IMR-90 (cell line): ENCODE measurements at regions not wholly inside any gene's neighbourhood (a gene's known extent, or its start where the extent isn't known, plus 50 kb on each side); places are given as distances from the start of the nearest gene placed in this dataset.

ENCODE experiments used
- ATAC-seq: fragments of 200-7000 bp; cut with Tn5 transposase; 2 replicates; pipeline ENCODE4 v1.9.1; 2020; ENCODE audit warnings: low read depth, mild to moderate bottlenecking, moderate library complexity
- BruUV-seq: library from RNA; stranded (reverse); fragments of 400-500 nt; replicated peaks from 2 replicates; lab custom pipeline; 2021; lab: Mats Ljungman, UMichigan
- CTCF ChIA-PET: fragments of 300-600 bp; formaldehyde crosslinking; extraction: SDS; loops from one replicate; lab custom pipeline; 2021; ENCODE audit warnings: antibody characterized with exemption; lab: Yijun Ruan, JAX
- POLR2A ChIA-PET: fragments of 300-600 bp; sonication (Branson Sonifier 250); formaldehyde crosslinking; loops from one replicate; lab custom pipeline; 2022; ENCODE audit warnings: antibody characterized with exemption; ENCODE audit not compliant: unreplicated experiment; lab: Charles Lee
- DNase-seq: peaks from one replicate; pipeline ENCODE4 v3.0.0; 2013
- H2AFZ ChIP-seq: replicated peaks from 2 replicates; pipeline ENCODE3; 2013; ENCODE audit warnings: low read length, mild to moderate bottlenecking; ENCODE audit not compliant: poor library complexity
- H2AK5ac ChIP-seq: 2 replicates; pipeline ENCODE4 v1.6.1; 2013; ENCODE audit warnings: low read depth, low read length, inconsistent platforms
- H2AK9ac ChIP-seq: replicated peaks from 2 replicates; pipeline ENCODE3; 2013; ENCODE audit warnings: mild to moderate bottlenecking, low read depth, low read length, moderate library complexity; ENCODE audit not compliant: poor library complexity
- H2BK120ac ChIP-seq: 2 replicates; pipeline ENCODE4 v1.6.1; 2013; ENCODE audit warnings: low read depth, low read length, inconsistent platforms
- H2BK15ac ChIP-seq: 3 replicates; pipeline ENCODE4 v1.6.1; 2013; ENCODE audit warnings: low read depth, low read length, inconsistent platforms
- H2BK20ac ChIP-seq: 2 replicates; pipeline ENCODE4 v1.6.1; 2013; ENCODE audit warnings: low read depth, mild to moderate bottlenecking, inconsistent platforms, low read length, moderate library complexity
- H2BK5ac ChIP-seq: 2 replicates; pipeline ENCODE4 v1.6.1; 2013; ENCODE audit warnings: mild to moderate bottlenecking, low read depth, low read length, inconsistent platforms; ENCODE audit not compliant: poor library complexity, severe bottlenecking
- H3K14ac ChIP-seq: replicated peaks from 2 replicates; pipeline ENCODE4 v1.6.1; 2013; ENCODE audit warnings: low read depth, low read length, inconsistent platforms
- H3K18ac ChIP-seq: 2 replicates; pipeline ENCODE4 v1.6.1; 2013; ENCODE audit warnings: low read depth, low read length, control low read depth
- H3K23ac ChIP-seq: 2 replicates; pipeline ENCODE4 v1.6.1; 2013; ENCODE audit warnings: low read depth, low read length, inconsistent platforms
- H3K27ac ChIP-seq: 2 replicates; pipeline ENCODE4 v1.5.1; 2013; ENCODE audit warnings: mild to moderate bottlenecking, control low read depth, low read length; ENCODE audit not compliant: insufficient read depth
- H3K27me3 ChIP-seq: 2 replicates; pipeline ENCODE4 v1.6.1; 2013; ENCODE audit warnings: low read length; ENCODE audit not compliant: control insufficient read depth, insufficient read depth
- H3K36me3 ChIP-seq: 2 replicates; pipeline ENCODE4 v1.6.1; 2013; ENCODE audit warnings: low read length, mixed read lengths; ENCODE audit not compliant: control insufficient read depth, insufficient read depth
- H3K4ac ChIP-seq: 2 replicates; pipeline ENCODE4 v1.6.1; 2013; ENCODE audit warnings: low read depth, low read length, inconsistent platforms
- H3K4me1 ChIP-seq: 2 replicates; pipeline ENCODE4 v1.6.1; 2013; ENCODE audit warnings: low read length, mixed read lengths; ENCODE audit not compliant: control insufficient read depth, insufficient read depth
- H3K4me2 ChIP-seq: 2 replicates; pipeline ENCODE4 v1.6.1; 2013; ENCODE audit warnings: low read depth, mild to moderate bottlenecking, control low read depth, low read length, moderate library complexity
- H3K4me3 ChIP-seq: 2 replicates; pipeline ENCODE4 v1.5.1; 2013; ENCODE audit warnings: low read depth, mild to moderate bottlenecking, control low read depth, low read length, moderate library complexity; ENCODE audit not compliant: insufficient read depth
- H3K56ac ChIP-seq: 2 replicates; pipeline ENCODE4 v1.6.1; 2013; ENCODE audit warnings: low read length, inconsistent platforms; ENCODE audit not compliant: insufficient read depth; ENCODE audit errors: extremely low read depth
- H3K79me1 ChIP-seq, 2 experiments: 2 replicates each; pipeline ENCODE4 v1.6.1; 2013; ENCODE audit warnings: low read length in 2 of 2, inconsistent platforms in 1 of 2, low read depth in 1 of 2
- H3K9ac ChIP-seq: 2 replicates; pipeline ENCODE4 v1.6.1; 2013; ENCODE audit warnings: low read depth, low read length, control low read depth
- H3K9me1 ChIP-seq: 2 replicates; pipeline ENCODE4 v1.6.1; 2013; ENCODE audit warnings: low read length, inconsistent platforms; ENCODE audit not compliant: insufficient read depth
- H3K9me3 ChIP-seq: 2 replicates; pipeline ENCODE4 v1.6.1; 2013; ENCODE audit warnings: low read length; ENCODE audit not compliant: control insufficient read depth, insufficient read depth
- H4K20me1 ChIP-seq: 2 replicates; pipeline ENCODE4 v1.6.1; 2013; ENCODE audit warnings: low read length, inconsistent platforms; ENCODE audit not compliant: insufficient read depth
- H4K5ac ChIP-seq: 2 replicates; pipeline ENCODE4 v1.6.1; 2013; ENCODE audit warnings: mild to moderate bottlenecking, low read depth, low read length, control low read depth
- H4K8ac ChIP-seq, 2 experiments: 2 replicates each; pipeline ENCODE4 v1.6.1; 2013; ENCODE audit warnings: low read depth in 2 of 2, low read length in 2 of 2, control low read depth in 1 of 2, inconsistent platforms in 1 of 2
- H4K91ac ChIP-seq: 2 replicates; pipeline ENCODE4 v1.6.1; 2013; ENCODE audit warnings: low read depth, low read length, inconsistent platforms; ENCODE audit not compliant: insufficient read depth
- BHLHE40 ChIP-seq: fragments of 150-350 bp; IDR thresholded peaks from 2 replicates; pipeline ENCODE4 v1.6.1; 2016; ENCODE audit warnings: mild to moderate bottlenecking, low read depth, low read length
- CEBPB ChIP-seq: IDR thresholded peaks from 2 replicates; pipeline ENCODE4 v1.6.1; 2012; ENCODE audit warnings: low read depth, low read length, improper control_type of control experiment
- CHD1 ChIP-seq: IDR thresholded peaks from 2 replicates; pipeline ENCODE4 v1.6.1; 2012; ENCODE audit warnings: low read depth, low read length, improper control_type of control experiment
- FOS ChIP-seq: fragments of 150-350 bp; IDR thresholded peaks from 2 replicates; pipeline ENCODE4 v1.6.1; 2016; ENCODE audit warnings: low read depth, low read length
- MAFK ChIP-seq: IDR thresholded peaks from 2 replicates; pipeline ENCODE4 v1.6.1; 2012; ENCODE audit warnings: low read depth, low read length, improper control_type of control experiment
- MAZ ChIP-seq: IDR thresholded peaks from 2 replicates; pipeline ENCODE4 v1.6.1; 2012; ENCODE audit warnings: low read depth, mild to moderate bottlenecking, low read length, improper control_type of control experiment, moderate library complexity, borderline replicate concordance
- MXI1 ChIP-seq: IDR thresholded peaks from 2 replicates; pipeline ENCODE4 v1.6.1; 2012; ENCODE audit warnings: low read depth, mild to moderate bottlenecking, low read length, moderate library complexity, borderline replicate concordance
- NFE2L2 ChIP-seq: fragments of 150-350 bp; IDR thresholded peaks from 2 replicates; pipeline ENCODE4 v1.6.1; 2016; ENCODE audit warnings: low read depth, mild to moderate bottlenecking, low read length
- POLR2A ChIP-seq: IDR thresholded peaks from 2 replicates; pipeline ENCODE4 v1.6.1; 2012; ENCODE audit warnings: mild to moderate bottlenecking, low read depth, low read length
- RAD21 ChIP-seq: IDR thresholded peaks from 2 replicates; pipeline ENCODE4 v1.6.1; 2012; ENCODE audit warnings: low read length, improper control_type of control experiment
- RCOR1 ChIP-seq: IDR thresholded peaks from 2 replicates; pipeline ENCODE4 v1.6.1; 2012; ENCODE audit warnings: mild to moderate bottlenecking, low read length, improper control_type of control experiment; ENCODE audit not compliant: insufficient replicate concordance
- RFX5 ChIP-seq: IDR thresholded peaks from 2 replicates; pipeline ENCODE4 v1.8.0; 2012; ENCODE audit warnings: low read depth, mild to moderate bottlenecking, low read length, moderate library complexity
- SMC3 ChIP-seq: fragments of 150-350 bp; IDR thresholded peaks from 2 replicates; pipeline ENCODE4 v1.6.1; 2016; ENCODE audit warnings: low read depth, mild to moderate bottlenecking, antibody characterized with exemption, low read length, moderate library complexity
- WGBS, 2 experiments: methylation state at CpG; one replicate each; pipeline versions ENCODE4 v1.1.5 to v1.1.7; 2013; ENCODE audit warnings: missing lambda C conversion rate in 2 of 2; ENCODE audit not compliant: insufficient read length in 1 of 2; ENCODE audit errors: extremely low coverage in 2 of 2; 5-methylcytosine and 5-hydroxymethylcytosine counted together
- dilution Hi-C: fragments of 300-500 bp; cut with HindIII; formaldehyde crosslinking; loops from one replicate; pipeline ENCODE4 v1.14.3; 2018; ENCODE audit warnings: low sequenced_read_pairs; ENCODE audit not compliant: unreplicated experiment
- in situ Hi-C: fragments of 300-500 bp; cut with MboI; formaldehyde crosslinking; loops from 3 replicates; pipeline ENCODE4 v1.14.3; 2019; ENCODE audit warnings: low sequenced_read_pairs, inconsistent platforms, mixed read lengths
- intact Hi-C: fragments of 100-400 bp; cut with micrococcal nuclease; formaldehyde crosslinking; loops from 2 replicates; pipeline ENCODE4 v1.10.0; 2022
- TF ChIP-seq, protein P1 (sequence below): fragments of 150-350 bp; IDR thresholded peaks from 2 replicates; pipeline ENCODE4 v1.6.1; 2016; ENCODE audit warnings: low read depth, mild to moderate bottlenecking, low read length, moderate library complexity, borderline replicate concordance
- TF ChIP-seq, protein P2 (sequence below): conservative IDR thresholded peaks from 2 replicates; pipeline ENCODE4 v1.5.1; 2012; ENCODE audit warnings: mild to moderate bottlenecking, low read depth, low read length, improper control_type of control experiment
- TF ChIP-seq, protein P3 (sequence below): fragments of 150-350 bp; IDR thresholded peaks from 2 replicates; pipeline ENCODE4 v1.6.1; 2017; ENCODE audit warnings: mild to moderate bottlenecking, antibody characterized with exemption, low read length, low read depth

DNA sequence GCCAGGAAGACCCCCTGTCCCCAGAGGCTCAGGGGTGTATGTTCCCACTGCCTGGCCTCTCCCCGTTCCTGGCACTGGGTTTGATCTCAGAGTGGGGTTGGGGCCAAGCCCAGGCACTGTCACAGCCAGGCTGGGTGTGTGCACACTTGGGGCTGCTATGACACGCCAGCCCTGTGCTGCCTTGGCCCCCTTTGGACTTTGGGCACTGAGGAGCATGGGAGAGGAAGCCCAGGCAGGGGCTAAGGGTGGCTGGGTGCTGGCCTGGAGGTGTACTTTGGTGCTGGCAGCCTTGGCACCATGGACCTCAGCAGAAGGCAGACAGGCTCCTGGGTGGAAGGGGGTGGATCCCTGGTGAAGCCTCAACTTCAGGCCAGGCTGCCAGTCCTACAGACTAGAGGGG, 223.6 kb upstream of the ISL1 start:
- H3K9me3 ChIP-seq, result peaks cover 14% of the 10 kb centered on the region
- no peak overlapping the region for H3K27ac ChIP-seq
- H4K8ac ChIP-seq, result no peak overlapping the region
- H2BK5ac ChIP-seq, result no peak overlapping the region
- H3K79me1 ChIP-seq, result no peaks in the 10 kb centered on the region
- no peak overlapping the region for H3K23ac ChIP-seq
- H2BK15ac ChIP-seq, result no peak overlapping the region
- no peak overlapping the region for H3K4ac ChIP-seq
- dilution Hi-C loops, result no loop called here
- H2BK20ac ChIP-seq, result no peak overlapping the region
- in situ Hi-C loops, result no loop called here
- no peaks in the 10 kb centered on the region for H3K36me3 ChIP-seq
- H3K18ac ChIP-seq, result no peak overlapping the region
- no peak overlapping the region for H3K4me2 ChIP-seq
- no peak overlapping the region for H2AK9ac ChIP-seq
- no peak overlapping the region for H4K91ac ChIP-seq
- ATAC-seq, result no peak
- no peak overlapping the region for H4K5ac ChIP-seq
- H4K20me1 ChIP-seq, result no peaks in the 10 kb centered on the region
- ChIA-PET CTCF (no interaction called here), POLR2A (no interaction called here)
- DNase-seq, result no peak
- no peak overlapping the region for H3K56ac ChIP-seq
- H3K9ac ChIP-seq, result no peak overlapping the region
- H3K4me1 ChIP-seq, result no peaks in the 10 kb centered on the region
- intact Hi-C loops, result no loop called here
- no peak overlapping the region for H3K4me3 ChIP-seq
- 0% methylated on average over 1 of the region's 2 CpGs; no CpG with 5 or more reads in 1 of the 2 experiments for WGBS, 2 experiments
- no peak overlapping the region for H2AFZ ChIP-seq
- H2BK120ac ChIP-seq, result no peak overlapping the region
- BruUV-seq, result no TSS peak
- no peak overlapping the region for H2AK5ac ChIP-seq
- no peaks in the 10 kb centered on the region for H3K27me3 ChIP-seq
- no peak overlapping the region for H3K14ac ChIP-seq
- TF ChIP-seq RCOR1 (no peak), CHD1 (no peak), POLR2A (no peak), RFX5 (no peak), BHLHE40 (no peak), MAZ (no peak), NFE2L2 (no peak), SMC3 (no peak), MAFK (no peak), CEBPB (no peak), FOS (no peak), RAD21 (no peak), MXI1 (no peak)
- TF ChIP-seq, protein P1, sequence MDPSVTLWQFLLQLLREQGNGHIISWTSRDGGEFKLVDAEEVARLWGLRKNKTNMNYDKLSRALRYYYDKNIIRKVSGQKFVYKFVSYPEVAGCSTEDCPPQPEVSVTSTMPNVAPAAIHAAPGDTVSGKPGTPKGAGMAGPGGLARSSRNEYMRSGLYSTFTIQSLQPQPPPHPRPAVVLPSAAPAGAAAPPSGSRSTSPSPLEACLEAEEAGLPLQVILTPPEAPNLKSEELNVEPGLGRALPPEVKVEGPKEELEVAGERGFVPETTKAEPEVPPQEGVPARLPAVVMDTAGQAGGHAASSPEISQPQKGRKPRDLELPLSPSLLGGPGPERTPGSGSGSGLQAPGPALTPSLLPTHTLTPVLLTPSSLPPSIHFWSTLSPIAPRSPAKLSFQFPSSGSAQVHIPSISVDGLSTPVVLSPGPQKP, result no peak
- TF ChIP-seq, protein P2, sequence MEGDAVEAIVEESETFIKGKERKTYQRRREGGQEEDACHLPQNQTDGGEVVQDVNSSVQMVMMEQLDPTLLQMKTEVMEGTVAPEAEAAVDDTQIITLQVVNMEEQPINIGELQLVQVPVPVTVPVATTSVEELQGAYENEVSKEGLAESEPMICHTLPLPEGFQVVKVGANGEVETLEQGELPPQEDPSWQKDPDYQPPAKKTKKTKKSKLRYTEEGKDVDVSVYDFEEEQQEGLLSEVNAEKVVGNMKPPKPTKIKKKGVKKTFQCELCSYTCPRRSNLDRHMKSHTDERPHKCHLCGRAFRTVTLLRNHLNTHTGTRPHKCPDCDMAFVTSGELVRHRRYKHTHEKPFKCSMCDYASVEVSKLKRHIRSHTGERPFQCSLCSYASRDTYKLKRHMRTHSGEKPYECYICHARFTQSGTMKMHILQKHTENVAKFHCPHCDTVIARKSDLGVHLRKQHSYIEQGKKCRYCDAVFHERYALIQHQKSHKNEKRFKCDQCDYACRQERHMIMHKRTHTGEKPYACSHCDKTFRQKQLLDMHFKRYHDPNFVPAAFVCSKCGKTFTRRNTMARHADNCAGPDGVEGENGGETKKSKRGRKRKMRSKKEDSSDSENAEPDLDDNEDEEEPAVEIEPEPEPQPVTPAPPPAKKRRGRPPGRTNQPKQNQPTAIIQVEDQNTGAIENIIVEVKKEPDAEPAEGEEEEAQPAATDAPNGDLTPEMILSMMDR, result no peak
- TF ChIP-seq, protein P3, sequence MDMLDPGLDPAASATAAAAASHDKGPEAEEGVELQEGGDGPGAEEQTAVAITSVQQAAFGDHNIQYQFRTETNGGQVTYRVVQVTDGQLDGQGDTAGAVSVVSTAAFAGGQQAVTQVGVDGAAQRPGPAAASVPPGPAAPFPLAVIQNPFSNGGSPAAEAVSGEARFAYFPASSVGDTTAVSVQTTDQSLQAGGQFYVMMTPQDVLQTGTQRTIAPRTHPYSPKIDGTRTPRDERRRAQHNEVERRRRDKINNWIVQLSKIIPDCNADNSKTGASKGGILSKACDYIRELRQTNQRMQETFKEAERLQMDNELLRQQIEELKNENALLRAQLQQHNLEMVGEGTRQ, result no peak
- no peaks in the 10 kb centered on the region for H3K9me1 ChIP-seq
